ENCODE measurements at regions not wholly inside any gene's neighbourhood (a gene's known extent, or its start where the extent isn't known, plus 50 kb on each side); places are given as distances from the start of the nearest gene placed in this dataset.

DNA sequence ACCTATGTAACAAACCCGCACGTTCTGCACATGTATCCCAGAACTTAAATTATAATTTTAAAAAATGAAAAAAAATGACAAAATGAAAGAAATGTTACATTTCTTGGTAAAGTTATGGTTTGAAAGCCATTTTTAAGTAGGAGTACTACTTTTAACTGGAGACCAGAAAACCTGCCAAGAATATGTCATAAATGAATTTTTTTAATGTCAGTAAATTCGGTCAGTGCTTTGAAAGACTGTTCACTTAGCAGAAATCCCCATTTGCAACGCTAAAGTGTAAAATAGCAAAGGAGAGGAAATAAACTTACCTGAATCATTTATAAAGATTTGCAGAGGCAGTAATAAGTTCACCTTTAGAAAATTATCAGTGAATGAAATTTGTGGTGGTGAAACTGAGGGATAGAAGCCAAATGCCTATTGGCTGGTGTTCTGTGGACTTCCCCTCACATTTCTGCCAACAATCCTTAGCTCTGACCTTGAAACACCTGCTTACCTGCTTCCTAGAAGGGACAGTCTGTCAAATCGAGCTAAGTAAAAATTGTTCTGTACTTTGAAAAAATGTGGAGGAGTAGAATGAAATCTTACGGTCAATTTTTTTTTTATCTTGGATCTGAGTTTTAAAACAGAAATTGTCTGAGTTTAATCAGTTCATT lies 714.2 kb downstream of the SLC6A15 start:
- H3K36me3 ChIP-seq (ENCODE audit: control insufficient read depth in 2 of 4, insufficient read depth in 4 of 4, low read length in 3 of 4), result no peaks in the 10 kb centered on the region
- no peak overlapping the region for H3K4me2 ChIP-seq (ENCODE audit: insufficient read depth in 1 of 2, low read depth in 2 of 2, low read length in 2 of 2)
- no peak overlapping the region for H2BK120ac ChIP-seq (replicated peaks; ENCODE audit: low read depth, low read length)
- ChIA-PET CTCF (ENCODE audit: partially characterized antibody) (no interaction called here), POLR2A (ENCODE audit: partially characterized antibody) (no interaction called here)
- H3K23ac ChIP-seq (ENCODE audit: insufficient read length), result no peak overlapping the region
- no peak for DNase-seq (ENCODE audit: low read depth in 1 of 2, low spot score in 2 of 2)
- H2BK15ac ChIP-seq (ENCODE audit: low read length), result no peak overlapping the region
- no peaks in the 10 kb centered on the region for H3K79me2 ChIP-seq (ENCODE audit: control insufficient read depth in 1 of 2, insufficient read depth in 2 of 2, low read length in 2 of 2)
- H2AFZ ChIP-seq (ENCODE audit: low read length), result no peak overlapping the region
- no peaks in the 10 kb centered on the region for H3K23me2 ChIP-seq (ENCODE audit: low read depth, low read length)
- H4K8ac ChIP-seq (ENCODE audit: extremely low read depth, insufficient read depth, low read length), result no peak overlapping the region
- FAIRE-seq, result no peak
- no peaks in the 10 kb centered on the region for H3K79me1 ChIP-seq (ENCODE audit: low read depth, low read length)
- H3K27me3 ChIP-seq (replicated peaks in 1 of 4; ENCODE audit: control insufficient read depth in 3 of 4, extremely low read depth in 1 of 4, insufficient read depth in 3 of 4, low read length in 3 of 4), result no peaks in the 10 kb centered on the region
- 90% methylated on average over 6 of the region's 6 CpGs; no CpG with 5 or more reads in 1 of the 2 experiments for WGBS, 2 experiments (ENCODE audit: extremely low coverage in 1 of 2, insufficient coverage in 1 of 2, insufficient read length in 1 of 2, insufficient replicate concordance in 2 of 2, low coverage in 1 of 2, low lambda C conversion rate in 2 of 2, missing lambda C conversion rate in 1 of 2)
- H3K18ac ChIP-seq (ENCODE audit: extremely low read depth, low read length), result no peak overlapping the region
- H3K4me3 ChIP-seq (ENCODE audit: extremely low read depth in 1 of 4, insufficient read depth in 2 of 4, low read depth in 3 of 4, low read length in 4 of 4), result no peak overlapping the region
- H2BK5ac ChIP-seq (ENCODE audit: low read depth, low read length), result no peak overlapping the region
- no peak overlapping the region for H2BK20ac ChIP-seq (ENCODE audit: low read length)
- no peak overlapping the region for H3K9ac ChIP-seq (replicated peaks in 1 of 4; ENCODE audit: extremely low read depth in 1 of 4, low read depth in 3 of 4, low read length in 3 of 4)
- no peaks in the 10 kb centered on the region for H3K9me3 ChIP-seq (ENCODE audit: insufficient read depth in 2 of 2, low read depth in 1 of 2, low read length in 1 of 2)
- no peak overlapping the region for H3K14ac ChIP-seq (ENCODE audit: insufficient read length)
- no peak overlapping the region for H2BK12ac ChIP-seq (ENCODE audit: low read depth, low read length)
- H3K4me1 ChIP-seq (replicated peaks in 1 of 4; ENCODE audit: control insufficient read depth in 3 of 4, insufficient read depth in 4 of 4, low read length in 3 of 4), result no peaks in the 10 kb centered on the region
- H2AK5ac ChIP-seq (ENCODE audit: low read depth, low read length), result no peak overlapping the region
- H4K20me1 ChIP-seq (replicated peaks in 1 of 2; ENCODE audit: control insufficient read depth in 1 of 2, insufficient read depth in 2 of 2, low read length in 2 of 2), result no peaks in the 10 kb centered on the region
- H3K56ac ChIP-seq (replicated peaks; ENCODE audit: insufficient read length, low read depth, low read length), result no peak overlapping the region
- no peak overlapping the region for H4K5ac ChIP-seq (ENCODE audit: insufficient read length, low read depth, low read length)
- no peak overlapping the region for H3K27ac ChIP-seq (ENCODE audit: low read depth, low read length)
- no peak overlapping the region for H4K91ac ChIP-seq (replicated peaks; ENCODE audit: insufficient read length, low read length)
- H3K4ac ChIP-seq (replicated peaks; ENCODE audit: insufficient read length, low read depth, low read length), result no peak overlapping the region
- TF ChIP-seq TAF7 (optimal IDR thresholded peaks at IDR 0.05; ENCODE audit: borderline replicate concordance, low read depth, low read length), result no peak
- TF ChIP-seq MAFK (IDR thresholded peaks at IDR 0.05; ENCODE audit: low read depth, low read length), result no peak
- TF ChIP-seq TEAD4 (IDR thresholded peaks at IDR 0.05; ENCODE audit: low read depth, low read length), result no peak
- TF ChIP-seq, protein P1, sequence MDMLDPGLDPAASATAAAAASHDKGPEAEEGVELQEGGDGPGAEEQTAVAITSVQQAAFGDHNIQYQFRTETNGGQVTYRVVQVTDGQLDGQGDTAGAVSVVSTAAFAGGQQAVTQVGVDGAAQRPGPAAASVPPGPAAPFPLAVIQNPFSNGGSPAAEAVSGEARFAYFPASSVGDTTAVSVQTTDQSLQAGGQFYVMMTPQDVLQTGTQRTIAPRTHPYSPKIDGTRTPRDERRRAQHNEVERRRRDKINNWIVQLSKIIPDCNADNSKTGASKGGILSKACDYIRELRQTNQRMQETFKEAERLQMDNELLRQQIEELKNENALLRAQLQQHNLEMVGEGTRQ (IDR thresholded peaks at IDR 0.05; ENCODE audit: low read length), result no peak
- no peak for TF ChIP-seq HDAC6 (IDR thresholded peaks at IDR 0.05; ENCODE audit: low read depth, low read length)
- no peak for TF ChIP-seq SIRT6 (IDR thresholded peaks at IDR 0.05; ENCODE audit: low read length)
- TF ChIP-seq KDM1A (IDR thresholded peaks at IDR 0.05; ENCODE audit: borderline replicate concordance, low read length), result no peak
- no peak for TF ChIP-seq ATF3 (IDR thresholded peaks at IDR 0.05; ENCODE audit: insufficient read depth, low read depth, low read length)
- no peak for TF ChIP-seq CHD1 (IDR thresholded peaks at IDR 0.05; ENCODE audit: low read depth, low read length)
- no peak for TF ChIP-seq CHD2 (IDR thresholded peaks at IDR 0.05; ENCODE audit: low read length)
- no peak for TF ChIP-seq RNF2 (IDR thresholded peaks at IDR 0.05; ENCODE audit: borderline replicate concordance, low read depth, low read length, missing control alignments, poor library complexity, severe bottlenecking)
- no peak for TF ChIP-seq BCL11A (IDR thresholded peaks at IDR 0.05; ENCODE audit: low read depth in 2 of 2, low read length in 2 of 2)

All from H1 (cell line).